ENCODE measurements at regions not wholly inside any gene's neighbourhood (a gene's known extent, or its start where the extent isn't known, plus 50 kb on each side); places are given as distances from the start of the nearest gene placed in this dataset.

GRCh38 chr13:40315416-40316064, 350.9 kb downstream of the FOXO1 start:
- no peak for TF ChIP-seq CTCF (IDR thresholded peaks at IDR 0.05)
- TF ChIP-seq POLR2A (IDR thresholded peaks at IDR 0.05) = no peak

All from Peyer's patch (tissue), 4 donors.